GM12878 (cell line): ENCODE measurements at regions not wholly inside any gene's neighbourhood (a gene's known extent, or its start where the extent isn't known, plus 50 kb on each side); places are given as distances from the start of the nearest gene placed in this dataset.

Experiments used
- ATAC-seq: fragments of 200-7000 bp; cut with Tn5 transposase; 3 replicates; pipeline ENCODE4 v1.9.1; 2020; ENCODE audit warnings: mild to moderate bottlenecking, moderate library complexity
- BruUV-seq: library from RNA; stranded (reverse); fragments of 400-500 nt; replicated peaks from 2 replicates; lab custom pipeline; 2021; lab: Mats Ljungman, UMichigan
- CTCF ChIA-PET: fragments of 300-600 bp; sonication (Branson Sonifier 250); formaldehyde crosslinking; extraction: SDS; loops from one replicate; lab custom pipeline; 2021; ENCODE audit warnings: inconsistent platforms; lab: Yijun Ruan, JAX
- POLR2A ChIA-PET: fragments of 350-600 bp; formaldehyde crosslinking; extraction: SDS; loops from one replicate; lab custom pipeline; 2021; ENCODE audit warnings: inconsistent platforms; lab: Charles Lee
- RAD21 ChIA-PET: fragments of 300-600 bp; sonication (Branson Sonifier 250); formaldehyde crosslinking; loops from one replicate; lab custom pipeline; 2023; ENCODE audit warnings: antibody characterized with exemption; ENCODE audit not compliant: unreplicated experiment; lab: Charles Lee
- SMC1A ChIA-PET: fragments of 300-600 bp; sonication (Branson Sonifier 250); formaldehyde crosslinking; loops from one replicate; lab custom pipeline; 2023; ENCODE audit not compliant: unreplicated experiment, uncharacterized antibody; lab: Charles Lee
- DNase-seq: peaks from one replicate; pipeline ENCODE4 v3.0.0-alpha.2; 2011; ENCODE audit warnings: low read depth, low spot score
- FAIRE-seq: peaks from 3 replicates; lab custom pipeline; 2011; peaks lifted over from hg19 to GRCh38; lab: Jason Lieb, UNC
- H2AFZ ChIP-seq: 2 replicates; pipeline ENCODE4 v1.6.0; 2011; ENCODE audit warnings: low read depth, low read length, control low read depth; ENCODE audit not compliant: control insufficient read depth
- H3K27ac ChIP-seq: 2 replicates; pipeline ENCODE4 v1.5.1; 2011; ENCODE audit warnings: control low read depth; ENCODE audit not compliant: control insufficient read depth, insufficient read depth
- H3K27me3 ChIP-seq, 2 experiments: replicated peaks in 1 of 2; 2 replicates each; pipeline versions ENCODE4 v1.6.0 to v1.6.1; 2011; ENCODE audit warnings: low read length in 1 of 2; ENCODE audit not compliant: control insufficient read depth in 2 of 2, insufficient read depth in 2 of 2
- H3K36me3 ChIP-seq, 2 experiments: 2 replicates each; pipeline ENCODE4 v1.5.1; 2011; ENCODE audit warnings: low read length in 1 of 2; ENCODE audit not compliant: control insufficient read depth in 2 of 2, insufficient read depth in 2 of 2
- H3K4me1 ChIP-seq: 2 replicates; pipeline ENCODE4 v1.6.1; 2011; ENCODE audit warnings: mild to moderate bottlenecking, low read length, moderate library complexity, mixed read lengths; ENCODE audit not compliant: control insufficient read depth, insufficient read depth
- H3K4me2 ChIP-seq: 2 replicates; pipeline ENCODE4 v1.6.0; 2011; ENCODE audit warnings: control low read depth; ENCODE audit not compliant: control insufficient read depth, insufficient read depth
- H3K4me3 ChIP-seq: fragments of 200-600 bp; sonication (generic); 2 replicates; pipeline ENCODE4 v1.5.1; 2016
- H3K79me2 ChIP-seq: 2 replicates; pipeline ENCODE4 v1.6.0; 2011; ENCODE audit warnings: low read length; ENCODE audit not compliant: control insufficient read depth, insufficient read depth
- H3K9ac ChIP-seq: 2 replicates; pipeline ENCODE4 v1.8.0; 2011; ENCODE audit warnings: low read length, control low read depth, mixed read lengths; ENCODE audit not compliant: control insufficient read depth, insufficient read depth
- H3K9me3 ChIP-seq: replicated peaks from 3 replicates; pipeline ENCODE4 v1.5.1; 2011; ENCODE audit warnings: mild to moderate bottlenecking, low read length; ENCODE audit not compliant: control insufficient read depth, insufficient read depth
- H4K20me1 ChIP-seq: 2 replicates; pipeline ENCODE4 v1.6.0; 2011; ENCODE audit not compliant: control insufficient read depth, insufficient read depth
- BACH1 ChIP-seq: fragments of 450-650 bp; IDR thresholded peaks from 2 replicates; pipeline ENCODE4 v1.6.1; 2017; ENCODE audit warnings: mild to moderate bottlenecking, borderline replicate concordance
- GABPA ChIP-seq: IDR thresholded peaks from 2 replicates; pipeline ENCODE4 v1.6.1; 2014; ENCODE audit warnings: antibody characterized with exemption, low read depth, mild to moderate bottlenecking, inconsistent platforms
- GATAD2B ChIP-seq: fragments of 450-650 bp; conservative IDR thresholded peaks from 2 replicates; pipeline ENCODE4 v1.6.1; 2017; ENCODE audit warnings: low read depth, mild to moderate bottlenecking, moderate library complexity
- LARP7 ChIP-seq: fragments of 450-650 bp; IDR thresholded peaks from 2 replicates; pipeline ENCODE4 v1.6.1; 2017; ENCODE audit warnings: mild to moderate bottlenecking
- MTA2 ChIP-seq: fragments of 450-650 bp; IDR thresholded peaks from 2 replicates; pipeline ENCODE4 v1.6.1; 2016; ENCODE audit warnings: low read depth, mild to moderate bottlenecking, moderate library complexity
- PML ChIP-seq: IDR thresholded peaks from 2 replicates; pipeline ENCODE4 v1.6.1; 2012; ENCODE audit warnings: low read length, inconsistent platforms
- PRDM15 ChIP-seq: fragments of 450-650 bp; formaldehyde crosslinking; IDR thresholded peaks from 2 replicates; pipeline ENCODE4 v1.4.0; 2020; ENCODE audit warnings: mild to moderate bottlenecking, moderate library complexity
- RAD21 ChIP-seq: IDR thresholded peaks from 2 replicates; pipeline ENCODE4 v1.6.1; 2011; ENCODE audit warnings: mild to moderate bottlenecking, low read depth, low read length, moderate library complexity; ENCODE audit not compliant: insufficient read depth
- RCOR1 ChIP-seq: conservative IDR thresholded peaks from 2 replicates; pipeline ENCODE4 v1.6.1; 2012; ENCODE audit warnings: low read depth, low read length, improper control_type of control experiment
- RELA ChIP-seq: fragments of 450-650 bp; IDR thresholded peaks from 2 replicates; pipeline ENCODE4 v1.8.0; 2014; ENCODE audit warnings: borderline replicate concordance; ENCODE audit not compliant: partially characterized antibody
- SKIL ChIP-seq: fragments of 450-650 bp; IDR thresholded peaks from 2 replicates; pipeline ENCODE4 v1.6.1; 2017; ENCODE audit warnings: mild to moderate bottlenecking, low read depth, inconsistent platforms; ENCODE audit not compliant: poor library complexity, severe bottlenecking
- SREBF1 ChIP-seq: IDR thresholded peaks from 2 replicates; pipeline ENCODE4 v1.6.1; 2012; ENCODE audit warnings: mild to moderate bottlenecking, low read length
- SREBF2 ChIP-seq: IDR thresholded peaks from 2 replicates; pipeline ENCODE4 v1.6.1; 2012; ENCODE audit warnings: mild to moderate bottlenecking, low read length
- TCF12 ChIP-seq: IDR thresholded peaks from 2 replicates; pipeline ENCODE4 v1.6.1; 2011; ENCODE audit warnings: low read depth, mild to moderate bottlenecking, low read length
- ZNF207 ChIP-seq: fragments of 450-650 bp; IDR thresholded peaks from 2 replicates; pipeline ENCODE4 v1.6.1; 2014; ENCODE audit warnings: antibody characterized with exemption, mild to moderate bottlenecking, borderline replicate concordance
- ZNF384 ChIP-seq: IDR thresholded peaks from 2 replicates; pipeline ENCODE4 v1.6.1; 2012; ENCODE audit warnings: low read depth, mild to moderate bottlenecking, low read length, improper control_type of control experiment, borderline replicate concordance
- WGBS: methylation state at CpG from one replicate; pipeline ENCODE4 v1.1.6; 2016; ENCODE audit warnings: low lambda C conversion rate; ENCODE audit not compliant: insufficient replicate concordance, insufficient coverage; ENCODE audit errors: missing lambda C conversion rate; 5-methylcytosine and 5-hydroxymethylcytosine counted together
- in situ Hi-C: fragments of 300-500 bp; cut with MboI; formaldehyde crosslinking; loops from 9 replicates; pipeline ENCODE4 v1.14.3; 2018; ENCODE audit warnings: mixed read lengths
- intact Hi-C: fragments of 100-400 bp; cut with micrococcal nuclease; formaldehyde crosslinking; loops from one replicate; pipeline ENCODE4 v1.14.2; 2022; ENCODE audit not compliant: unreplicated experiment
- TF ChIP-seq, protein P1 (sequence below): fragments of 450-650 bp; IDR thresholded peaks from 2 replicates; pipeline ENCODE4 v1.6.1; 2014; ENCODE audit warnings: mild to moderate bottlenecking
- TF ChIP-seq, protein P2 (sequence below): IDR thresholded peaks from 2 replicates; pipeline ENCODE4 v1.6.1; 2012; ENCODE audit warnings: low read depth, low read length, improper control_type of control experiment

- no peak overlapping the region for H3K4me2 ChIP-seq
- no peaks in the 10 kb centered on the region for H4K20me1 ChIP-seq
- POLR2A ChIA-PET, result no interaction called here
- H3K79me2 ChIP-seq, result no peaks in the 10 kb centered on the region
- in situ Hi-C loops (no loop called here), intact Hi-C loops (no loop called here)
- H2AFZ ChIP-seq, result no peak overlapping the region
- H3K27me3 ChIP-seq, result no peaks in the 10 kb centered on the region; a peak in 1 of 4 replicates
- no peaks in the 10 kb centered on the region for H3K9me3 ChIP-seq
- no peak for TF ChIP-seq LARP7
- TF ChIP-seq ZNF207, result no peak
- TF ChIP-seq BACH1, result no peak
- TF ChIP-seq ZNF384, result no peak
- TF ChIP-seq PRDM15 (CRISPR knock-in tag), result no peak
- no peak for TF ChIP-seq GATAD2B
- no peak for TF ChIP-seq SREBF1
- TF ChIP-seq, protein P1, sequence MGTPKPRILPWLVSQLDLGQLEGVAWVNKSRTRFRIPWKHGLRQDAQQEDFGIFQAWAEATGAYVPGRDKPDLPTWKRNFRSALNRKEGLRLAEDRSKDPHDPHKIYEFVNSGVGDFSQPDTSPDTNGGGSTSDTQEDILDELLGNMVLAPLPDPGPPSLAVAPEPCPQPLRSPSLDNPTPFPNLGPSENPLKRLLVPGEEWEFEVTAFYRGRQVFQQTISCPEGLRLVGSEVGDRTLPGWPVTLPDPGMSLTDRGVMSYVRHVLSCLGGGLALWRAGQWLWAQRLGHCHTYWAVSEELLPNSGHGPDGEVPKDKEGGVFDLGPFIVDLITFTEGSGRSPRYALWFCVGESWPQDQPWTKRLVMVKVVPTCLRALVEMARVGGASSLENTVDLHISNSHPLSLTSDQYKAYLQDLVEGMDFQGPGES, result no peak
- no peak for TF ChIP-seq MTA2
- TF ChIP-seq GABPA, result no peak
- TF ChIP-seq, protein P2, sequence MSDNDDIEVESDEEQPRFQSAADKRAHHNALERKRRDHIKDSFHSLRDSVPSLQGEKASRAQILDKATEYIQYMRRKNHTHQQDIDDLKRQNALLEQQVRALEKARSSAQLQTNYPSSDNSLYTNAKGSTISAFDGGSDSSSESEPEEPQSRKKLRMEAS, result no peak
- no peak for TF ChIP-seq PML
- no peak for TF ChIP-seq SREBF2
- no peak for TF ChIP-seq TCF12
- no peak for TF ChIP-seq RAD21
- no peak for TF ChIP-seq RELA
- no peak for TF ChIP-seq RCOR1
- no peak for TF ChIP-seq SKIL
- TF ChIP-seq, all 136 proteins: peak for 0
- DNase-seq (no peak), ATAC-seq (no peak), FAIRE-seq (no peak)
- Histone ChIP-seq H3K4me1 (no peaks in the 10 kb centered on the region), H3K9ac (no peak overlapping the region), H3K4me3 (no peak overlapping the region), H3K27ac (no peak overlapping the region), H3K36me3 (no peaks in the 10 kb centered on the region)
- CTCF ChIA-PET, result interaction anchor here (0.8 kb wide), 1 partner anchor 321 kb away, joined by 3 read pairs; no protein-coding TSS in a partner anchor
- no TSS peak for BruUV-seq
- RAD21 ChIA-PET, result interaction anchor here (1.2 kb wide), 1 partner anchor 91 kb away, joined by 3 read pairs; no protein-coding TSS in a partner anchor
- SMC1A ChIA-PET, result no interaction called here
- WGBS, result 24% methylated on average over 4 of the region's 4 CpGs
These were observed 87.1 kb upstream of the HEY2 start for GRCh38 chr6:125662296-125662695.
